ENCODE measurements at regions not wholly inside any gene's neighbourhood (a gene's known extent, or its start where the extent isn't known, plus 50 kb on each side); places are given as distances from the start of the nearest gene placed in this dataset.

DNA sequence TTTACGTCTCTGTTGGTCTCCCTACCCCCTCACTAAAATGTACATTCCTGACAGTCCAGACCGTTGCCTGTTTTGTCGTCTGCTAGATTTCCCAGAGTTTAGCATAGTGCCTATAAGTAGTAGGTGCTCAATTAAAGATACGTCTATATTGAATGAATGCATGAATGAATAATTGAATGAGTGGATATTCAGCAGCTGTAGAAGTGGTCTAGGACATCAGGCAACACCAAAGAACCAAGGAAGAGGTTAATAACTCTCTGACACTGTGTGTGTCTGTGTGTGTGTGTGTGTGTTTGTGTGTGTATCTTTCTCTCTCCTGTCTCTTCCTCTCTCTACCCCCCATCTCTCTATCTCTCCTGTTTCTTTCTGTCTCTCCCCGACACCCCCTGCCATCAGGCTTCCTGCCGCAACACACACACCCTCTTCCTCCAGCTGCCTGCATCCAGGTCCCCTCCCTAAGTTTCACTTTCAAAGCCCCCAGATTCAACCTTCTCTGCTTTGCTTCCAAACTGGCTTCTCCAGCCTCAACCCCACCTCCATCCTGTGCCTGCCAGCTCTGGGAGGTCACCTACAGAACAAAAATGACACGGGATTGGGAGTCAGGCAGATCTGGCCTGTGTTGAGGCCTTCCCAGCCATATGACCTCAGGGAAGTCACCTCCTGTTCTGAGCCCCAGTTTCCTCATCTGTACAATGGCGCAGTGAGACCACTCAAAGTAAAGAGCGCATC is 119.9 kb upstream of the NCOR2 start:
- TF ChIP-seq, protein P1, sequence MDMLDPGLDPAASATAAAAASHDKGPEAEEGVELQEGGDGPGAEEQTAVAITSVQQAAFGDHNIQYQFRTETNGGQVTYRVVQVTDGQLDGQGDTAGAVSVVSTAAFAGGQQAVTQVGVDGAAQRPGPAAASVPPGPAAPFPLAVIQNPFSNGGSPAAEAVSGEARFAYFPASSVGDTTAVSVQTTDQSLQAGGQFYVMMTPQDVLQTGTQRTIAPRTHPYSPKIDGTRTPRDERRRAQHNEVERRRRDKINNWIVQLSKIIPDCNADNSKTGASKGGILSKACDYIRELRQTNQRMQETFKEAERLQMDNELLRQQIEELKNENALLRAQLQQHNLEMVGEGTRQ (IDR thresholded peaks at IDR 0.05; ENCODE audit: borderline replicate concordance, low read depth, low read length): no peak
- no peak for TF ChIP-seq FOXM1 (IDR thresholded peaks at IDR 0.05; ENCODE audit: low read depth, low read length)
- TF ChIP-seq, protein P2, sequence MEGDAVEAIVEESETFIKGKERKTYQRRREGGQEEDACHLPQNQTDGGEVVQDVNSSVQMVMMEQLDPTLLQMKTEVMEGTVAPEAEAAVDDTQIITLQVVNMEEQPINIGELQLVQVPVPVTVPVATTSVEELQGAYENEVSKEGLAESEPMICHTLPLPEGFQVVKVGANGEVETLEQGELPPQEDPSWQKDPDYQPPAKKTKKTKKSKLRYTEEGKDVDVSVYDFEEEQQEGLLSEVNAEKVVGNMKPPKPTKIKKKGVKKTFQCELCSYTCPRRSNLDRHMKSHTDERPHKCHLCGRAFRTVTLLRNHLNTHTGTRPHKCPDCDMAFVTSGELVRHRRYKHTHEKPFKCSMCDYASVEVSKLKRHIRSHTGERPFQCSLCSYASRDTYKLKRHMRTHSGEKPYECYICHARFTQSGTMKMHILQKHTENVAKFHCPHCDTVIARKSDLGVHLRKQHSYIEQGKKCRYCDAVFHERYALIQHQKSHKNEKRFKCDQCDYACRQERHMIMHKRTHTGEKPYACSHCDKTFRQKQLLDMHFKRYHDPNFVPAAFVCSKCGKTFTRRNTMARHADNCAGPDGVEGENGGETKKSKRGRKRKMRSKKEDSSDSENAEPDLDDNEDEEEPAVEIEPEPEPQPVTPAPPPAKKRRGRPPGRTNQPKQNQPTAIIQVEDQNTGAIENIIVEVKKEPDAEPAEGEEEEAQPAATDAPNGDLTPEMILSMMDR (IDR thresholded peaks at IDR 0.05 in 2 of 3, conservative IDR thresholded peaks at IDR 0.05 in 1 of 3; ENCODE audit: control insufficient read depth in 2 of 3, extremely low read depth in 1 of 3, insufficient read depth in 1 of 3, low read depth in 3 of 3, low read length in 3 of 3): no peak
- TF ChIP-seq STAT3 (IDR thresholded peaks at IDR 0.05; ENCODE audit: low read depth, low read length): no peak
- no peak for TF ChIP-seq TCF7 (IDR thresholded peaks at IDR 0.05; ENCODE audit: borderline replicate concordance)
- TF ChIP-seq EP300 (IDR thresholded peaks at IDR 0.05; ENCODE audit: borderline replicate concordance in 1 of 2, control insufficient read depth in 1 of 2, low read depth in 2 of 2, low read length in 2 of 2): no peak
